Tibial nerve (tissue), 3 donors: ENCODE measurements at regions not wholly inside any gene's neighbourhood (a gene's known extent, or its start where the extent isn't known, plus 50 kb on each side); places are given as distances from the start of the nearest gene placed in this dataset.

ENCODE experiments used
- CTCF ChIP-seq, 5 experiments: fragments of 200-600 bp in 3 of 5; fragments of 450-650 bp in 2 of 5; sonication (generic) in 3 of 5; IDR thresholded peaks; one replicate each; pipeline ENCODE4 v1.5.1; 2016 to 2019; ENCODE audit warnings: antibody characterized with exemption in 5 of 5, mild to moderate bottlenecking in 3 of 5, moderate library complexity in 2 of 5
- POLR2A ChIP-seq, 2 donors: fragments of 450-650 bp; IDR thresholded peaks; one replicate each; pipeline ENCODE4 v1.6.1; 2017; ENCODE audit warnings: antibody characterized with exemption in 2 of 2, mild to moderate bottlenecking in 2 of 2, moderate library complexity in 2 of 2

GRCh38 chr12:27186022-27186839 lies 57.9 kb upstream of the STK38L start:
- TF ChIP-seq CTCF (IDR thresholded peaks at IDR 0.05) (no peak), POLR2A (IDR thresholded peaks at IDR 0.05) (no peak)
